Endothelial cell of umbilical vein (primary cell): ENCODE measurements at regions not wholly inside any gene's neighbourhood (a gene's known extent, or its start where the extent isn't known, plus 50 kb on each side); places are given as distances from the start of the nearest gene placed in this dataset.

Source experiments
- BruUV-seq: library from RNA; stranded (reverse); fragments of 400-500 nt; replicated peaks from 2 replicates; lab custom pipeline; 2021; lab: Mats Ljungman, UMichigan
- CTCF ChIA-PET: fragments of 300-600, 350-600 bp; sonication (Branson Sonifier 250); formaldehyde crosslinking; loops from one replicate; lab custom pipeline; 2021; ENCODE audit warnings: antibody characterized with exemption, inconsistent platforms; lab: Charles Lee
- POLR2A ChIA-PET: fragments of 300-600, 350-600 bp; sonication (Branson Sonifier 250); formaldehyde crosslinking; loops from one replicate; lab custom pipeline; 2021; ENCODE audit warnings: antibody characterized with exemption, inconsistent platforms; lab: Charles Lee
- DNase-seq: peaks from one replicate; pipeline ENCODE4 v3.0.0-alpha.2; 2011; ENCODE audit warnings: low read depth, low spot score
- FAIRE-seq: peaks from 2 replicates; lab custom pipeline; 2011; peaks lifted over from hg19 to GRCh38; lab: Jason Lieb, UNC
- H2AFZ ChIP-seq: 2 replicates; pipeline ENCODE4 v1.6.0; 2012; ENCODE audit warnings: low read depth, low read length, control low read depth, inconsistent platforms
- H3K27ac ChIP-seq: 2 replicates; pipeline ENCODE4 v1.5.1; 2011; ENCODE audit warnings: low read depth, mild to moderate bottlenecking, control low read depth, low read length, moderate library complexity; ENCODE audit not compliant: insufficient read depth
- H3K27me3 ChIP-seq, 2 experiments: 2 replicates each; pipeline versions ENCODE4 v1.6.0 to v1.6.1; 2011; ENCODE audit warnings: low read length in 2 of 2, mixed read lengths in 1 of 2; ENCODE audit not compliant: control insufficient read depth in 2 of 2, insufficient read depth in 2 of 2
- H3K36me3 ChIP-seq, 2 experiments: 2 replicates in 1 of 2; 3 replicates in 1 of 2; pipeline ENCODE4 v1.5.1; 2011; ENCODE audit warnings: low read length in 2 of 2, mild to moderate bottlenecking in 1 of 2, moderate library complexity in 1 of 2; ENCODE audit not compliant: control insufficient read depth in 2 of 2, insufficient read depth in 2 of 2; ENCODE audit errors: extremely low read depth in 1 of 2
- H3K4me1 ChIP-seq: 3 replicates; pipeline ENCODE4 v1.5.1; 2011; ENCODE audit warnings: mild to moderate bottlenecking, low read length; ENCODE audit not compliant: control insufficient read depth, insufficient read depth; ENCODE audit errors: extremely low read depth
- H3K4me2 ChIP-seq: 2 replicates; pipeline ENCODE4 v1.6.1; 2011; ENCODE audit warnings: low read length, control low read depth, mixed read lengths; ENCODE audit not compliant: insufficient read depth
- H3K4me3 ChIP-seq, 3 experiments: fragments of 200-600 bp in 1 of 3; sonication (generic), shearing (Covaris generic) in 1 of 3; replicated peaks in 1 of 3; 2 replicates each; pipeline ENCODE4 v1.5.1; 2011 to 2016; ENCODE audit warnings: control low read depth in 3 of 3, low read length in 3 of 3, mild to moderate bottlenecking in 2 of 3, inconsistent platforms in 1 of 3, low read depth in 1 of 3, moderate library complexity in 1 of 3; ENCODE audit not compliant: insufficient read depth in 1 of 3
- H3K79me2 ChIP-seq: 2 replicates; pipeline ENCODE4 v1.6.0; 2012; ENCODE audit warnings: low read length, inconsistent platforms; ENCODE audit not compliant: control insufficient read depth, insufficient read depth
- H3K9ac ChIP-seq: replicated peaks from 2 replicates; pipeline ENCODE3; 2011; ENCODE audit warnings: low read length, control low read depth; ENCODE audit not compliant: insufficient read depth; ENCODE audit errors: extremely low read depth
- H3K9me1 ChIP-seq: replicated peaks from 3 replicates; pipeline ENCODE4 v1.6.0; 2011; ENCODE audit warnings: mild to moderate bottlenecking, low read length; ENCODE audit not compliant: control insufficient read depth, insufficient read depth; ENCODE audit errors: extremely low read depth
- H3K9me3 ChIP-seq: replicated peaks from 2 replicates; pipeline ENCODE4 v1.5.1; 2012; ENCODE audit warnings: low read length, inconsistent platforms; ENCODE audit not compliant: control insufficient read depth, insufficient read depth
- H4K20me1 ChIP-seq: replicated peaks from 2 replicates; pipeline ENCODE3; 2011; ENCODE audit warnings: mild to moderate bottlenecking, low read length; ENCODE audit not compliant: control insufficient read depth, insufficient read depth; ENCODE audit errors: extremely low read depth
- EZH2 ChIP-seq: IDR thresholded peaks from 2 replicates; pipeline ENCODE4 v1.6.1; 2012; ENCODE audit warnings: borderline replicate concordance, low read depth, mild to moderate bottlenecking, moderate library complexity, low read length, inconsistent platforms; ENCODE audit not compliant: severe bottlenecking
- FOS ChIP-seq: IDR thresholded peaks from 2 replicates; pipeline ENCODE4 v1.6.1; 2011; ENCODE audit warnings: mild to moderate bottlenecking, low read length, moderate library complexity, borderline replicate concordance; ENCODE audit not compliant: insufficient read depth
- GATA2 ChIP-seq: IDR thresholded peaks from 2 replicates; pipeline ENCODE4 v1.7.0; 2011; ENCODE audit warnings: low read depth, mild to moderate bottlenecking, moderate library complexity, mixed read lengths, low read length; ENCODE audit not compliant: insufficient read length, insufficient read depth
- JUN ChIP-seq: IDR thresholded peaks from 2 replicates; pipeline ENCODE4 v1.6.1; 2011; ENCODE audit warnings: borderline replicate concordance, low read depth; ENCODE audit not compliant: insufficient read length, insufficient read depth
- MYC ChIP-seq: IDR thresholded peaks from one replicate; pipeline ENCODE4 v1.6.1; 2011; ENCODE audit warnings: mild to moderate bottlenecking, low read depth, low read length
- POLR2A ChIP-seq: IDR thresholded peaks from 2 replicates; pipeline ENCODE4 v1.6.1; 2012; ENCODE audit warnings: low read depth, mild to moderate bottlenecking, control low read depth, low read length
- POLR2AphosphoS5 ChIP-seq: IDR thresholded peaks from 2 replicates; pipeline ENCODE4 v1.6.1; 2012; ENCODE audit warnings: low read depth, mild to moderate bottlenecking, control low read depth, low read length, moderate library complexity; ENCODE audit not compliant: insufficient read depth
- dilution Hi-C: fragments of 300-500 bp; cut with MboI; formaldehyde crosslinking; loops from one replicate; pipeline ENCODE4 v1.15.0; 2019; ENCODE audit warnings: low sequenced_read_pairs; ENCODE audit not compliant: extremely low pct_ligation_motif_present
- intact Hi-C: fragments of 100-400 bp; cut with micrococcal nuclease; formaldehyde crosslinking; loops from one replicate; pipeline ENCODE4 v1.10.0; 2022
- TF ChIP-seq, protein P1 (sequence below), 2 donors: IDR thresholded peaks; 1 replicate in 1 of 2; 2 replicates in 1 of 2; pipeline ENCODE4 v1.5.1; 2011; ENCODE audit warnings: low read length in 2 of 2, mild to moderate bottlenecking in 2 of 2, moderate library complexity in 2 of 2, control low read depth in 1 of 2, inconsistent platforms in 1 of 2, low read depth in 1 of 2; ENCODE audit not compliant: insufficient read depth in 1 of 2; ENCODE audit errors: extremely low read depth in 1 of 2
- TF ChIP-seq, protein P2 (sequence below): IDR thresholded peaks from 2 replicates; pipeline ENCODE4 v1.6.1; 2011; ENCODE audit not compliant: insufficient read depth, insufficient read length

DNA sequence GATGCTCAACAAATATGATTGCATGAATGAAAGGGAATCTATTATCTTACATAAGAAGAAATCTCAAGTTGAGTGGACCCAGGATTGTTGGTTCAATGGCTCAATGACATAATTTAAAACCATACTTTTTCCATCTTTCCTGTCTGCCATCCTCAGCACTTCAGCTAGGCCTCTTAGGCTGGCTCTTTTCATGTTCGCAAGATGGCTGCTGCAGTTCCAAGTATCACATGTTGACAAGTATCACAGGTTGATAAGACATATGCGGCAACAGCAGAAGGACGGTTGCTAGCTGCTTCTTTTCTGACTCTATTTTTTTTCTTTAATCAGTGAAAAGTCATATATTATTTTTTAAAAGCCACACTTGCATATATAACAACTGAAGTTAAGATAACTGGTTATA lies 79.0 kb upstream of the CDK6 start:
- Histone ChIP-seq H3K9me1 (no peaks in the 10 kb centered on the region), H4K20me1 (no peaks in the 10 kb centered on the region), H3K4me2 (no peak overlapping the region), H3K4me1 (no peaks in the 10 kb centered on the region), H3K4me3 (no peak overlapping the region), H3K27me3 (no peaks in the 10 kb centered on the region), H3K79me2 (no peaks in the 10 kb centered on the region), H3K36me3 (no peaks in the 10 kb centered on the region), H3K27ac (no peak overlapping the region), H2AFZ (no peak overlapping the region), H3K9me3 (no peaks in the 10 kb centered on the region), H3K9ac (no peak overlapping the region)
- TF ChIP-seq FOS (no peak), POLR2A (no peak), EZH2 (no peak), POLR2AphosphoS5 (no peak), MYC (no peak), GATA2 (no peak), JUN (no peak)
- TF ChIP-seq, protein P1, sequence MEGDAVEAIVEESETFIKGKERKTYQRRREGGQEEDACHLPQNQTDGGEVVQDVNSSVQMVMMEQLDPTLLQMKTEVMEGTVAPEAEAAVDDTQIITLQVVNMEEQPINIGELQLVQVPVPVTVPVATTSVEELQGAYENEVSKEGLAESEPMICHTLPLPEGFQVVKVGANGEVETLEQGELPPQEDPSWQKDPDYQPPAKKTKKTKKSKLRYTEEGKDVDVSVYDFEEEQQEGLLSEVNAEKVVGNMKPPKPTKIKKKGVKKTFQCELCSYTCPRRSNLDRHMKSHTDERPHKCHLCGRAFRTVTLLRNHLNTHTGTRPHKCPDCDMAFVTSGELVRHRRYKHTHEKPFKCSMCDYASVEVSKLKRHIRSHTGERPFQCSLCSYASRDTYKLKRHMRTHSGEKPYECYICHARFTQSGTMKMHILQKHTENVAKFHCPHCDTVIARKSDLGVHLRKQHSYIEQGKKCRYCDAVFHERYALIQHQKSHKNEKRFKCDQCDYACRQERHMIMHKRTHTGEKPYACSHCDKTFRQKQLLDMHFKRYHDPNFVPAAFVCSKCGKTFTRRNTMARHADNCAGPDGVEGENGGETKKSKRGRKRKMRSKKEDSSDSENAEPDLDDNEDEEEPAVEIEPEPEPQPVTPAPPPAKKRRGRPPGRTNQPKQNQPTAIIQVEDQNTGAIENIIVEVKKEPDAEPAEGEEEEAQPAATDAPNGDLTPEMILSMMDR (IDR thresholded peaks at IDR 0.05; ENCODE audit: extremely low read depth in 1 of 2, insufficient read depth in 1 of 2, low read depth in 1 of 2, low read length in 2 of 2), result no peak
- TF ChIP-seq, protein P2, sequence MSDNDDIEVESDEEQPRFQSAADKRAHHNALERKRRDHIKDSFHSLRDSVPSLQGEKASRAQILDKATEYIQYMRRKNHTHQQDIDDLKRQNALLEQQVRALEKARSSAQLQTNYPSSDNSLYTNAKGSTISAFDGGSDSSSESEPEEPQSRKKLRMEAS, result no peak
- intact Hi-C loops, result no loop called here
- no TSS peak for BruUV-seq
- DNase-seq, result no peak
- dilution Hi-C loops, result no loop called here
- CTCF ChIA-PET, result interaction anchor here (1.0 to 1.2 kb wide), 2 partner anchors 12 to 13 kb away, joined by 3 read pairs; no protein-coding TSS in a partner anchor
- no peak for FAIRE-seq
- POLR2A ChIA-PET, result no interaction called here
